HT1080 (cell line): ENCODE measurements at regions not wholly inside any gene's neighbourhood (a gene's known extent, or its start where the extent isn't known, plus 50 kb on each side); places are given as distances from the start of the nearest gene placed in this dataset. TPM values are rescaled to one million over a fixed set of nuclear protein-coding genes. Genes with fewer than 3 reads are reported as not detected.
"Not testable (repeated sequence)": the region's sequence is repeated elsewhere in the genome, so short reads cannot be mapped to it uniquely, and the experiment has no call there.

Experiments used
- DNase-seq: peaks from one replicate; pipeline ENCODE4 v3.0.0-alpha.2; 2015; ENCODE audit warnings: low read depth
- small RNA-seq: library from RNA; depleted of rRNA; stranded (forward); fragments of <200 nt; gene quantifications from one replicate; pipeline ENCODE3, GENCODE V24; 2014

- not testable (repeated sequence) for DNase-seq
Observed at GRCh38 chr4:189846094-189846493, 94.6 kb upstream of the FRG1 start.

- DNase-seq = not testable (repeated sequence)
Observed at GRCh38 chr4:189846608-189847007, 94.1 kb upstream of the FRG1 start.

GRCh38 chr4:189848672-189849071 is 92.0 kb upstream of the FRG1 start:
- DNase-seq = not testable (repeated sequence)

- no peak for DNase-seq
Observed at GRCh38 chr4:189850239-189850856, 90.3 kb upstream of the FRG1 start.

GRCh38 chr4:189858435-189858834 is 82.2 kb upstream of the FRG1 start:
- DNase-seq = no peak

GRCh38 chr4:189861101-189861500 is 79.6 kb upstream of the FRG1 start:
- no peak for DNase-seq

- no peak for DNase-seq
Observed at GRCh38 chr4:189869236-189869635, 71.4 kb upstream of the FRG1 start.

GRCh38 chr4:189870511-189871234 is 70.0 kb upstream of the FRG1 start:
- no peak for DNase-seq

GRCh38 chr4:189874591-189874990 is 66.1 kb upstream of the FRG1 start:
- no peak for DNase-seq

- DNase-seq = not testable (repeated sequence)
Observed at GRCh38 chr4:189881190-189881589, 59.5 kb upstream of the FRG1 start.

- DNase-seq = not testable (repeated sequence)
Observed at GRCh38 chr4:189888407-189888806, 52.3 kb upstream of the FRG1 start.

Small RNA genes lying in the stretch of these regions (small RNA-seq; reads per million reads assigned to genes)
- gene RNU1-51P (not detected), gene RNU7-192P (not detected)
